ENCODE measurements at regions not wholly inside any gene's neighbourhood (a gene's known extent, or its start where the extent isn't known, plus 50 kb on each side); places are given as distances from the start of the nearest gene placed in this dataset.

GRCh38 chr2:128696421-128696820 is 377.8 kb upstream of the HS6ST1 start:
- no peaks in the 10 kb centered on the region for H3K9me3 ChIP-seq (ENCODE audit: control insufficient read depth, low read length)
- H3K4me3 ChIP-seq (ENCODE audit: low read depth, low read length): no peak overlapping the region
- no peak for TF ChIP-seq CTCF (IDR thresholded peaks at IDR 0.05)
- H3K36me3 ChIP-seq (ENCODE audit: control insufficient read depth, insufficient read depth, low read length): no peaks in the 10 kb centered on the region
- no peaks in the 10 kb centered on the region for H3K27me3 ChIP-seq (ENCODE audit: control insufficient read depth, insufficient read depth, low read length)
- no peak overlapping the region for H2AFZ ChIP-seq
- no peak overlapping the region for H3K4me2 ChIP-seq (ENCODE audit: low read length)
- H3K79me2 ChIP-seq: no peaks in the 10 kb centered on the region
- H3K9ac ChIP-seq: no peak overlapping the region
- no peak overlapping the region for H3K27ac ChIP-seq
- H3K4me1 ChIP-seq: no peaks in the 10 kb centered on the region

GRCh38 chr2:128701418-128701817 is 382.8 kb upstream of the HS6ST1 start:
- H3K9ac ChIP-seq: no peak overlapping the region
- H3K79me2 ChIP-seq: no peaks in the 10 kb centered on the region

GRCh38 chr2:128702616-128703015 is 383.9 kb upstream of the HS6ST1 start:
- Histone ChIP-seq H3K4me3 (ENCODE audit: low read depth, low read length) (no peak overlapping the region), H3K4me1 (no peaks in the 10 kb centered on the region), H3K4me2 (ENCODE audit: low read length) (no peak overlapping the region), H3K27ac (no peak overlapping the region), H3K9me3 (ENCODE audit: control insufficient read depth, low read length) (no peaks in the 10 kb centered on the region), H3K79me2 (no peaks in the 10 kb centered on the region), H3K27me3 (ENCODE audit: control insufficient read depth, insufficient read depth, low read length) (no peaks in the 10 kb centered on the region), H3K9ac (no peak overlapping the region), H3K36me3 (ENCODE audit: control insufficient read depth, insufficient read depth, low read length) (no peaks in the 10 kb centered on the region), H2AFZ (no peak overlapping the region)
- TF ChIP-seq CTCF (IDR thresholded peaks at IDR 0.05): no peak

More at GRCh38 chr2:128701418-128701817, 382.8 kb upstream of the HS6ST1 start:
- no peak for TF ChIP-seq CTCF (IDR thresholded peaks at IDR 0.05)
- H3K4me1 ChIP-seq: no peaks in the 10 kb centered on the region
- H3K4me2 ChIP-seq (ENCODE audit: low read length): no peak overlapping the region
- H3K4me3 ChIP-seq (ENCODE audit: low read depth, low read length): no peak overlapping the region
- H3K27me3 ChIP-seq (ENCODE audit: control insufficient read depth, insufficient read depth, low read length): no peaks in the 10 kb centered on the region
- no peak overlapping the region for H3K27ac ChIP-seq
- H2AFZ ChIP-seq: no peak overlapping the region
- no peaks in the 10 kb centered on the region for H3K9me3 ChIP-seq (ENCODE audit: control insufficient read depth, low read length)
- H3K36me3 ChIP-seq (ENCODE audit: control insufficient read depth, insufficient read depth, low read length): no peaks in the 10 kb centered on the region

GRCh38 chr2:128708106-128708816 is 389.6 kb upstream of the HS6ST1 start:
- no peak overlapping the region for H3K4me2 ChIP-seq (ENCODE audit: low read length)
- no peaks in the 10 kb centered on the region for H3K79me2 ChIP-seq
- H3K4me1 ChIP-seq: no peaks in the 10 kb centered on the region
- no peak overlapping the region for H3K27ac ChIP-seq
- H2AFZ ChIP-seq: no peak overlapping the region
- H3K27me3 ChIP-seq (ENCODE audit: control insufficient read depth, insufficient read depth, low read length): no peaks in the 10 kb centered on the region
- no peak for TF ChIP-seq CTCF (IDR thresholded peaks at IDR 0.05)
- no peak overlapping the region for H3K9ac ChIP-seq
- H3K36me3 ChIP-seq (ENCODE audit: control insufficient read depth, insufficient read depth, low read length): no peaks in the 10 kb centered on the region
- no peaks in the 10 kb centered on the region for H3K9me3 ChIP-seq (ENCODE audit: control insufficient read depth, low read length)
- H3K4me3 ChIP-seq (ENCODE audit: low read depth, low read length): no peak overlapping the region

- Histone ChIP-seq H3K36me3 (ENCODE audit: control insufficient read depth, insufficient read depth, low read length) (no peaks in the 10 kb centered on the region), H3K79me2 (no peaks in the 10 kb centered on the region), H3K9ac (no peak overlapping the region), H3K4me2 (ENCODE audit: low read length) (no peak overlapping the region), H3K27me3 (ENCODE audit: control insufficient read depth, insufficient read depth, low read length) (no peaks in the 10 kb centered on the region), H3K4me1 (no peaks in the 10 kb centered on the region), H3K9me3 (ENCODE audit: control insufficient read depth, low read length) (no peaks in the 10 kb centered on the region), H3K4me3 (ENCODE audit: low read depth, low read length) (no peak overlapping the region), H3K27ac (no peak overlapping the region), H2AFZ (no peak overlapping the region)
- TF ChIP-seq CTCF (IDR thresholded peaks at IDR 0.05): no peak
Measured at GRCh38 chr2:128710242-128710641, 391.6 kb upstream of the HS6ST1 start.

Data from parathyroid adenoma (tissue), 2 donors.